ENCODE measurements at regions not wholly inside any gene's neighbourhood (a gene's known extent, or its start where the extent isn't known, plus 50 kb on each side); places are given as distances from the start of the nearest gene placed in this dataset.

DNA sequence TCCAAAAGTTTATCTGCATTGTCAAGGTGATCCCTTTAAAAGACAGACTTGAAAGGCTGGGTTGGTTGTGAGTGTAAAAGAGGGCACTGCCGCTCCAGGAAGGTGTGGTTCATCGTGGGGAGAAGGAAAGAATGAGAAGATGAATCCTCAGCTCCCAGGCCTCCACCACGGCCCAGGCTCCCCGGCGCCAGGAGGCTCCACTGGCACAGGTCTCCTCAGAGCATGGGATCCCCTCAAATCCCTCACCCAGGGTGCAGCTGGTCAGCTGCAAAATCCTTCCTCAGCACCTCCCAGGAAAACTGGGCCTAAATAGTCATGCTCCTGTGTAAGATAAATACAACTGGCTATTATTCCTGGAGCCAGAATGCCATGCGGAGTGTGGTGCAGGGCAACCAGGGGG, 221.1 kb downstream of the ZNF516 start:
- TF ChIP-seq, protein P1, sequence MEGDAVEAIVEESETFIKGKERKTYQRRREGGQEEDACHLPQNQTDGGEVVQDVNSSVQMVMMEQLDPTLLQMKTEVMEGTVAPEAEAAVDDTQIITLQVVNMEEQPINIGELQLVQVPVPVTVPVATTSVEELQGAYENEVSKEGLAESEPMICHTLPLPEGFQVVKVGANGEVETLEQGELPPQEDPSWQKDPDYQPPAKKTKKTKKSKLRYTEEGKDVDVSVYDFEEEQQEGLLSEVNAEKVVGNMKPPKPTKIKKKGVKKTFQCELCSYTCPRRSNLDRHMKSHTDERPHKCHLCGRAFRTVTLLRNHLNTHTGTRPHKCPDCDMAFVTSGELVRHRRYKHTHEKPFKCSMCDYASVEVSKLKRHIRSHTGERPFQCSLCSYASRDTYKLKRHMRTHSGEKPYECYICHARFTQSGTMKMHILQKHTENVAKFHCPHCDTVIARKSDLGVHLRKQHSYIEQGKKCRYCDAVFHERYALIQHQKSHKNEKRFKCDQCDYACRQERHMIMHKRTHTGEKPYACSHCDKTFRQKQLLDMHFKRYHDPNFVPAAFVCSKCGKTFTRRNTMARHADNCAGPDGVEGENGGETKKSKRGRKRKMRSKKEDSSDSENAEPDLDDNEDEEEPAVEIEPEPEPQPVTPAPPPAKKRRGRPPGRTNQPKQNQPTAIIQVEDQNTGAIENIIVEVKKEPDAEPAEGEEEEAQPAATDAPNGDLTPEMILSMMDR (IDR thresholded peaks at IDR 0.05): no peak

DNA sequence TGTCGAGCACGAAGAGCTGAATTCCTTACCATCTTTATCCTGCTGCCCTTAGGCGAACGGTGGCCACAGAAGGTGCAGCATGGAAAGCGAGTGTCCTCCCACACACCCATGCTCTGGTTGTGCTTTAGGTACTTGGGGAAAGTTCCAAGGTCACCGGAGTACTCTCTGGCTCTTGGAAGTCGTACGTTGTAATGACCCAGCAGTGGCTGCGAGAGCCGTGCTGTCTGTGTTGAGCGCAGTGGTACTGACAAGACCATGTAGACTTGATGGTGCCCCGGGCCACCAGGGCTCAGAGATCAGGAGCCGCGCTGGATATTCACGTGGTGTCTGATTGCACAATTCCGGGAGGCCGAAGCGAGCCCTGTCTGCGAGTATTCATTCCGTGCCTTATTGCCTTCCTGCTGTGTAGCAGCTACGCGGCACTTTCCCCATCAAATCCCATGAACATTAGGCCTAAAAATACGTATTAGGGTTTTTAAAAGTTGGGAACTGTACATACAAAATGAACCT, 222.0 kb downstream of the ZNF516 start:
- TF ChIP-seq, protein P1 (IDR thresholded peaks at IDR 0.05): no peak

GRCh38 chr18:76266236-76266991, 228.6 kb downstream of the ZNF516 start:
- TF ChIP-seq, protein P1 (IDR thresholded peaks at IDR 0.05): no peak

DNA sequence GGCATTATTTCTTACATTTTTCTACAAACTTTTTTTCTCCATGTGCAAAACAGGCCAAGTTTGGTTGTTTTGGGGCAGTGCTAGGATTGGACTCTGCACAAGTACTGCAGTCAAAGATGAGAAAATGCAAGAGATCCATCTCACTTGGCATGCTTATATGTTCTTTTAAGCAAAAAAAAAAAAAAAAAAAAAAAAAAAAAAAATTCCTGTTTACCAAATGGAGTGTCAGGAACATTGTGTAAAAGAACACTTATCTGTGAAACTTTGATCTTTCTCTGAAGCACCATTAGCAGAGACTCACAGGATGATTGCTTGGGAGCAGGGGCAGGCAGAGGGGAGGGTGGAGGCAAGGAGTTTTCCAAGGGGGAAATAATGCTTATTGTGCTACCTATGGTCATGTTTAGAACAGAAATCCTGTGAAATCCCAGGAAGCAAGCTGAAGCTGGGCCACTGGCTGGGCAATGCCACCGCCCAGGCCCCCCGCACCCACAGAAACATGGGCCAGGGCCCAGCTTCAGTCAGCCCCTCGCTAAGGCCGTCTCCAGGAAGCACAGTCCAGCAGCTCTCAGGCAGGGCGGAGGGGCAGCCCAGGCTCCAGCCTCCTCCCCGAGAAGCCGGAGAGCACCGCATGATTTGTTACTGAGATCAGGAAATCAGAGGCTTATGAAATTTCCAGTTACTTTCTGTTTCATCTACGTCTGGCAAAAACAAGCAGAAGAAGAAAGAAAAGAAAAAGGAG, 229.4 kb downstream of the ZNF516 start:
- TF ChIP-seq, protein P1 (IDR thresholded peaks at IDR 0.05): no peak

DNA sequence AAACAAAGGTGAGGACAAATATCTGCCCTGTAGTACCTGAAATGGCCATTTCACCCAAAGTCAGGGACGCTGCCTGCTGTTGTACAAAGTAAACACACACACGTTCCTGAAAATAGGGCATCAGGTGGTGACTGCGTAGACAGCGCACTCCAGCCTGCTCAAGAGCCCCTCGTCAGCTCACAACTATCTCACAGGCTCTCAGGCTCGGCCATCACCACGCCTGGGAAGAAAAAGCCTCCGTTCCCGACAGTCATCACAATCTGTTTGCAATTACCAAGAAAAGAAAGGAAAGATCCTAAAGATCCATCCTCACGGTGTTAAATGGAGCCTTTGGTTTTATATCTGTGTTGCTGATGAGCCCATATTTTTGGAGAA, 230.2 kb downstream of the ZNF516 start:
- TF ChIP-seq, protein P1 (IDR thresholded peaks at IDR 0.05): no peak

DNA sequence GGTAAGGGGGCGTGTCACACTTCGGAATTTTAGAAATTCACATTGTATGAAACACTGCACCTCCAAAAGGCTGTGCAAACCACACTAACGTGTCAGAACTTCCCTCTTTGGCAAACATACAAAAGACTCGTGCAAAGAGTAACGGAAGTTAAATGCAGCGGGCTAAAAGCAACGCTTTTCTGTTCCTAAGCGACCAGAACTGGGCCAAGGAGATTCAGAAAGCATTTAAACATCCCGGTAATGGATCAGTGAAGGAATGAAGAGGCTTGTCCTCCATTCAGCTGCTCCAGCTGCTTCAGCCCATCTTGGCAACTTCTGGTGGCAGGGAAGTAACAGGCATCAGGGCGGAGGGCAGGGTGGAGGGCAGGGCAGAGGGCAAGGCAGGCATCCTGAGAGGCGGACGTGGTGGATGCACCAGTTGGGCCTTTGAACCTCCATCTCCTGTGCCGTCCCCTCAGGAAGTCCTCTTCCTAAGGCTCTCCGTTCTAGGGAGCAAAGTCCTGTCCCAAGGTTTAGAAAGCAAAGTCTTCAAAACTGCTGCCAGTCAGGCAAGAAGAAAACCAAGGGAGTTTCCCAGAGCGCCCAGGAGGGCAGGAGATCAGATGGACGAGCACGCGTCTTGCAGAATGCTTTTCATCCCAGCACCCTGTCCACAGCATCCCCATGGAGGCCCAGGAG, 230.7 kb downstream of the ZNF516 start:
- TF ChIP-seq, protein P1 (IDR thresholded peaks at IDR 0.05): no peak

Data from LNCAP (cell line).